HG02610 (cell line): ENCODE measurements at regions not wholly inside any gene's neighbourhood (a gene's known extent, or its start where the extent isn't known, plus 50 kb on each side); places are given as distances from the start of the nearest gene placed in this dataset.

Experiments used
- ATAC-seq: cut with Tn5 transposase; IDR thresholded peaks from one replicate; pipeline ENCODE4 v1.9.1; 2021; ENCODE audit warnings: mild to moderate bottlenecking, moderate library complexity; ENCODE audit not compliant: unreplicated experiment

DNA sequence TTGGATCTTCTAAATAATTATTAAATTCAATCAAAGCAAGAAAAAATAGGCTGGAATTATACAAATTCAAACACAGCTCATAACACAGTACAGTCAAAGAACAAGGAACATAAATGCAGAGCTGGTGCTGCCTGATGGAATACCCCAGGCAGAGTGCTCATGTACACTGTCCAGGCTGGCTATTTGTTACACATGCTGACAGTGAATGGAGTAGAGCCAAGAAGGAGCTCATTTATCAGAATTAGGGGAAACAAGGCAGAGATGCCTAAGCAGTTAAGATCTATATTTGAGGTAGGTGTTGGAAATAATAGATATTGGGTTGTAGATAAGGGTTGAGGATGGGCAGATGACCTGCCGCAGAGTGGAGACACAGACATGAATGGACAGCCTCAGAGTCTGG is 788.2 kb upstream of the ARPP21 start:
- ATAC-seq: no peak

DNA sequence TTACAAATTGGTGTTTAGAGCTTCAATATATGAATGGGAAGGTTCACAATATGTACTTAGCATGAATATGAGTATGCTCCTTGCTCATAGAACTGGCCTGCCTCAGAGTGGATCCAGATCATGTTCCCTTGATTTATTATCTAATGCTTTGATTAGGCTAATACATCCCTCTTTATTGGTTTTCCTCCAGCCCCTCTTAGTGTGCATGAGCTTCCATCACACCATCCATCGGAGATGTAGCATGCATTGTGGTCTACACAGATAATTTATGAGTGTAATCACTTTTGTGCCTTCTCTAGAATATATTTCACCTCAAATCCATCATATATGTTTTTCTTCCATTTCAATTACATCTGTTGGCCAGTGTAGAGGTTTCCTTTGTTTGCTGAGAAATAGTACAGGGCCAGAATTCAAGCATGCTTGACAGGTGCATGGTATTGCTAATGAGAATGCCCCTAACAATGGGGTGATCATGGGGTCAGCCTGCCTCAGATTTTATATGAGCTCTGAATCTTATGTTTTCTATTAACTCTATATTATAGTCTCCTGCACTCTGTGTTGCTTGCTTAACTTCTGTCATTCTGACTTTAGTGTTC is 786.4 kb upstream of the ARPP21 start:
- ATAC-seq: no peak

DNA sequence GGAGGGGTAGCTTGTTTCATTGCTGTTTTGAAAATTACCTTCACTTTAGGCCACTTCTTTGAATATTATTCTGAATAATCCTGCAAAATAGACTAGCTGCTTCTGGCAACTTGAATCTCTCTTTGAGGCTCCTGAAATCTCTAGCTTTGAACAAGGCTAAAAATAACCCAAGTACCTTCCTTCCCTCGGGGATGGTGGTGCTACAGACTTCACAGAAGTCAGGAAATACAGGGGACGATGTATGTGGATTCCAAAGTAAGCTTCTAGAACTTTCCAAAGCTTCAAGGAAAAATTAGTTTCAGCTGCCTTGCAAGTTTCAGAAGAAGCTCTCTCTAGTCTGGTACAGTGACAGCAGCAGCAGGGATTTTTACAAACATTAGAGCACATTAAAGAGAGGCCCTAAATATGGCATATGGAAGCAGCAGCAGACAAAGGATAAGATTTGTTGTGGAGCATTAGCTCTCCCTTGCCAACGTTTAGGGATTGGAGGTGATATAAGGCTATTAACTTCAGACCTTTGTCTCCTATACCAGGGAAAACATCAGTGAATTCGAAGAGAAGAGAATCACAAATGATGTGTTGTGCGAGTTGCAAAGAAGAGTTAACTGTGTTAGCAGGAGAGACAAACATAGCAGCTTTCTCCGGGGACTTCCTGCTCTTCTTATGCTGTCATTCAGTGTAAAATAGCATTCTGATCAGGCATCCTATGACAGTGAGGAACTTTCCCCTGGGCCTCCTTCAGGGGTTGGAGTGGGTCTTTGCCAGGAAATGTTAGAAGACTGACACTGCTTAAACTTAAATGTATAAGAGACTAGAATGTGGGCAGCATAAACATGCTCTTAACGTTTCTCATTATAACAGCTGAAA is 783.0 kb upstream of the ARPP21 start:
- peak; percentile 54 for ATAC-seq

DNA sequence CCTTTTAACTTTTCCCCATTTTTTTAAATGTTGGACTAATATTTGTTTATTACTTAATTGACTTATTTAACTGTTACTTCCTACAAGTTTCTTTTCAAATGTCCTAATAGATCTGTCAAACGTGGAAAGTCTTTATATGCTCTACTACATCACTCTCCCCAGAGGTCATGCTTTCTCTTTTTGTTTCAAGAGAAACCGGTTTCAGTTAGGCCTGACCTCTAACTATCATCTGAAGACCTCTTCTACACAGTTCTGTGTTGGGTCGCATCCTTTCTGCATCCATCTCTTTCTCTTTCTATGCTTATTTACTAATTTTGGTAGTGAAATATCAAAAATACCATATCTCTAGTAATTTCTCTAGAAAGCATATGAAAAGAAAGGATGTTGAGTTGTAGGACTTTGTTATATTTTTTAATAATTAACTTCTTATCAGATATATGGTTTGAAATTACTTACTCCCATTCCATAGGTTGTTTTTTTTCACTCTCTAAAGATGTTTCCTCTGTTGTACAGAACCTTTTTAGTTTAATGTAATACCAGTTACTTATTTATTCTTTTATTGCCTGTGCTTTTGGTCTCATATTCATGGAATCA is 781.2 kb upstream of the ARPP21 start:
- no peak for ATAC-seq

DNA sequence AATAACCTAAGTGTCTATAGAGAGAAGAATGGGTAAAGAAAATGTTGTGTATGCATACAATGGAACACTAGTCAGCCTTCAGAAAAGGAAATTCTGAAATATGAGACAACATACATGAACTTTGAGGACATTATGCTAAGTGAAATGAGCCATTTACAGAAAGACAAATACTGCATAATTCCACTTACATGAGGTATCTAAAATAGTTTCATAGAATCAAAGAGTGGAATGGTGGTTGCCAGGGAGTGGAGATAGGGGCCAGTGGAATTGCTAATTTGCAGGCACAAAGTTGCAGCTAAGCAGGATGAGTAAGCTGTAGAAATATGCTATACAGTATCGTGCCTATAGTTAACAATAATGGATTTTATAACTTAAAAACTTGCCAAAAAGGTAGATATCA is 779.6 kb upstream of the ARPP21 start:
- ATAC-seq: no peak

DNA sequence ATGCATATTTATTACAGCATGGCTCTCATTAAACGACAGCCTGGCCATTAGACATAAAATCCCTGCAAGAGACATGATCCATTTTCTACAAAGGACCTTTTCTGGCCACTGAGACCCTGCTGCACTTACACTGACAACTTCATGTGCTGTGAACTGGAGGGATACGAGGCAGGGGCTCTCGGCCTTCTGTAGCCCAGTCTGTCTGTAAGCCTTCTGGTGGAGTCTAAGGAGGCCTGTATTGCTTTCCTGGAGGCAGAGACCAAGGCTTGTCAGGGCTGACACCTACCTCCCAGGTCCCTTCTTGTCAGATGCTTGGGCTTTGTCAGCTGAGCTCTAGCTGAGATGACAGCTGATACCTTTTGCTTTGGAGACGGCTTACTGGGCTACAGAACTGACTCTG is 776.9 kb upstream of the ARPP21 start:
- ATAC-seq: no peak

DNA sequence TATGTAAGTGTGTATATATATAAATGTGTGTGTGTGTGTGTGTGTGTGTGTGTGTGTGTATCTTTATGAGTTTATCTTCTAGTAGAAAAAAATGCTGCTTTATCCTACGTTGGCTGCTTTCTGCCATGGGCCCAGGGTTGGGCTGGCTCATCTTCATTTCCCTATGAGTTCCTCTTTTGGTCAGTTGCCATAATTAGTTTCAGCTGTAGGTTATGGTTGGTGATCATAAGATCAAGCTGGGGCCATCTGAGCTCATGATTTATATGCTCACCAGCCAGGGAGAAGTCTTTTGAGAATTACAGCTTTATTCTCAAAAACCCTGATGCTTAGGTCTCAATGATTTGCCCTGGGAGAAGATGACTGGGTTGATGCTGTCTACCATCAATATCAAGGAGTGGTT is 775.8 kb upstream of the ARPP21 start:
- ATAC-seq: no peak

DNA sequence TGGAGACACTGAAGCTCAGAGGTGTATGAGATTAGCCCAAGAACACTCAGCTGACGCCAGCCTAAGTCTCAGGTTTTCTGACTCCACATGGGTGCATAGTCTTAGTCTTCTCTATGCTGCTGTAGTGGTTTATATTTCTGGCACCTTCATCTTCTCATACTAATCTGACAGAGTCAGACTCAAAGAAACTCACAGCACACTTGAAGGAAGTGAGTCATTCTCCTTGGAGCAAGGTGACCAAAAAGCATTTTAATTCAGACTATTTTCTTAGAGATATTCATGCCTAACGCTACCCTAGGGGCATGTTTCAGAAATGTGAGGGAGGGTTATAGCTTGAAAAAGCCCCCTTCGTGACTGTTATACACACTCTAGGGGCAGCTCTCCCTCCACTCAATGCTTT is 775.3 kb upstream of the ARPP21 start:
- no peak for ATAC-seq

DNA sequence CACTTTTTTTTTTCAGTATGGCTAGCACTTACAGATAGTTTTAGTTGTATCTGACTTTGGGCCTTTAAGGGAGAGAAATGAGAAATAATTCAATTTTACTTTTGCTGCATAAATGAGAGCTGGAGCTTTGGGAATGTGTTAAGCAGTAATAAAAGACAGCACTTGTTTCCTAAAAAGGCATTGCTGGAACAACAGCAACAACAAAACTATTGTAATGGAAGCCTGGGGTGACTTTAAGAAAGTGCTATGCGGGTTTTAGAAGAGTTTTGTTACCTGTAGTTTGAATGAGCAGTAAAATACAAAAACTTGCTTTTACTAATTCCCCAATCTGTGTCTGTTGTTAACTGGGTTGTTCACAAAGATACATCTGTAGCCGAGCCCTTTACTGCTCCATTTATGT is 774.0 kb upstream of the ARPP21 start:
- no peak for ATAC-seq

DNA sequence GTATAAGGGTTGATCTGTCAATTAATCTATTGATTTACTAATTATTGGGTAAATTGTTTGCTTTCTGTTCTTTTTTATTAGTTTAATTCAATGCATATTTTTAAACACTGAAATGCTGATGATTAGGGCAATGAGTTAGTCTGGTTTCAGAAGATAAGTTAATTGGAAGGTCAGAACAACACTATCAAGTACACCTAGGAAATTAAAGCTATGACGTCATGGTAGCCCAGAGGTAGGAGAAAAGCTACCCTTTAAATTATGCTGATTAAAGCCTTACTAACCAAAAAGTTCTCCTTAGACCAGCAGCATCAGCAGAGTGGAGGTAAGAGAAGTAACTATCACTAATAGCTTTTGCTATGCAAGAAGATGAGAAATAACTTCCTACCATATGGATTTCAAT is 770.4 kb upstream of the ARPP21 start:
- ATAC-seq: no peak

DNA sequence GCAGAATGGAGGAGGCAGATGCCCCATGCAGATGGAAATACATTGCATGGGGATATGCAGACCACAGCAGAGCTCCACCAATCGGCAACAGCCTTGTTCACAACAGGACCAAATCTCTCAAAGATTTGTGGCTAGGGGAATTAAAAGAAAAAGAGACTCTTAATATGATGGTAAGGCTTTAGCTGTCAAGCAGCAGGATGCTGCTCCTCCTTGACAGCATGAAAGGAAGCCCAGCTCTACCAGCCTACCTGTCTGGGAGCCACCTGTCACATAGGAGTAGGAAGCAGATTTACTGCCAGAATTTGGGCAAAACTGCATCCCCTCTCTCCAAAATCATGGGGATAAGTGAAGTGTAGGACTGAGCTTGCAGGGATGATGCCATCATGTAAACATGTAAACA is 769.6 kb upstream of the ARPP21 start:
- no peak for ATAC-seq

DNA sequence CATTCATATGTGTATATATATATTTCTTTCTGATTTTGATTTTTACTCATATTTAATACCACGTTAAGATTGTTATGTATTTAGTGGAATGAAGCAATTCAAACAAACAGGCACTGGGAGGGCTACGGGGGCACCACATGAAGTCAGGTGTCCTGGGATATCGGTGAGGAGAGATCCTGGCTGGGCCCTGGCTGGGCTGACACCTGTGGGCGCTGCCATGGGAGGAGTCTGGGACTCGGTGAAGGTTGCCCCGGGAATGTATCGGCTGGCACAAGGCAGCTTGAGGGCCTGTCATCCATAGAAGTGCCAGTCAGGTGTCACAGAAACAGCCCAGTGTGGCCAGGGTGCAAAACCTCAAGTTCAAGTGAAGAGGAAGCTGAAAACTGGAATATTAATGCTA is 766.9 kb upstream of the ARPP21 start:
- no peak for ATAC-seq

DNA sequence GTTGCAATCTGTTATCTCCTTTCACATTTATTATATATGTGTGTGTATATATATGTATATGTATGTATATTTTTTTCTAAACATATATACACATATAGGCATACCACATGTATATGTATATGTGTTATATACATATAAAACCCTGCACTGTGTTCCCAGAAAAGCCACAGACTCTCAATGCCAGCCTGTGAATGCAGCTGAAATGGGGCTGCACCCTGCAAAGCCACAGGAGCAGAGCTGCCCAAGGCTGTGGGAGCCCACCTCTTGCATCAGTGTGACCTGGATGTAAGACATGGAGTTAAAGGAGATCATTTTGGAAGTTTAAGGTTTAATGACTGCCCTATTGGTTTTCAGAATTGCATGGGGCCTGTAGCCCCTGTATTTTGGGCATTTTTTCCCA is 762.3 kb upstream of the ARPP21 start:
- ATAC-seq: no peak

DNA sequence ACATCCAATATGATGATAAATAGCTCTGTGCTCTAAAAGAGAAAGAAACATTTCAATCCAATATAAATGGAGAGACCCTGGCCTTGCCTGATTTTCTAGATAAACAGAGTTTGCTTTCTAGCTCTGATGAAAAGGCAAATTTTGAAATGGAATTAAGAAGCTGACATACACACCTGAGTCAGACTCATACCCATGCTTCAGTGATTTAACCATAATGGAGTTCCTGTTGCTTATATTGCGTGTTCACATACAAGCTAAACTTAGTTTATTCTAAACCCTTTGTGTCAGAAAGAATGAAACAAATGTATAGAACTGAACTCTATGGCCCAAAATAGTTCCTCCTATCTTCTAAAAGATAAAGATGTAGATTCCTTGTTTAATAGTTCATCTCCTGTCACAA is 760.8 kb upstream of the ARPP21 start:
- ATAC-seq: no peak

DNA sequence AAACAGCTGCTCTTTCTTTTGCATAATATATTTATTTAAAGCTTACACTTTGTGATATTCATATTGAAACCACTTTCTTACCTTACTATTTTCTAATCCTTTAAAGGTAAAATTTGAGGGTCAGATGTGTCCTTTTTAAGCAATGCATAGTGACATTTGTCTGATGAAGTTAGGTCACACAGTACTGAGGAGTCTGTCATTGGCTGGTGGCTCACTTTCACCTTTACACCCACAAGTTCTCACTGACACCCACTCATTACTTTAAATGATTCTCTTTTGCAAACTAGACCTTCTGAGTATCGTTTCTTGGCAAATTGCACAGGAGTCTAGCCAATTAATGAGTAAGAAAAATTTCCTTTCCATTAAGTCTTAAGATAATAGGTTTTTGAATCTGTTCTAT is 758.3 kb upstream of the ARPP21 start:
- peak; percentile 52 for ATAC-seq

DNA sequence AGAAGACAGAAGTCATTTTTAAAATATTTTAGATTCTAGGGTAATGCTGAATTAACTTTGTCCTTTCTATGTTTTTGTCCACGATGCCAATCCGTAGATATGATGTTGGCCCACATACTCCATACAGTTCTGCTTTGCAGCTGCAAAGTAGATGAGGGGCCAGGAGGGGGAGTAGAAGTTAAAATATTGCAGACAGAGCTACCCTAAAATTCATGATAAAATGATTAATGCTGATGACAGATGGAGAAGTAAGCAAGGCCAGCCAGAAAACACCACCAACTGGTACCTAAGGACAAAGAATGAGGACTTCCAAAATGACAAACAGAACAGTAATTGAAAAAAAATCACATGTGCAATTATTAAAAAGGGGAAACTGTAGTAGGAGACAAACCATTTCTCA is 756.6 kb upstream of the ARPP21 start:
- ATAC-seq: no peak

DNA sequence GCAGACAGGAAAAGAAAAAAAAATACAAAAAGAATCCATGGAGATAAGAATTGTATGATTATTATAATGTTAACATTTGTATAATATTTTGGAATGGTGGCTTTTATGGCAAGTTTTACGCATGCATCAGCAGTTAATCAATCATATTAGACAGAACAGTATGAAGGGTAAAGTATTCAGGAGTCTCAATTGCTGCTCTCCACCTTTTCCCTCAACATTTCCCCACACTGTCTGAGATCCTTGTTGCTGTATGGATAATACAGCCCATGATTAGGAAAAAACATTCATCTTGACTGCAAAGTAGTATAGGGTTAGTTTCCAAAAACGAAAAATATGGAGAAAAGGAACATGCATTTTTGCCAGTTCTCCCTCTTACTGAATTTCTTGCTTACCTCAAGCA is 755.3 kb upstream of the ARPP21 start:
- no peak for ATAC-seq

DNA sequence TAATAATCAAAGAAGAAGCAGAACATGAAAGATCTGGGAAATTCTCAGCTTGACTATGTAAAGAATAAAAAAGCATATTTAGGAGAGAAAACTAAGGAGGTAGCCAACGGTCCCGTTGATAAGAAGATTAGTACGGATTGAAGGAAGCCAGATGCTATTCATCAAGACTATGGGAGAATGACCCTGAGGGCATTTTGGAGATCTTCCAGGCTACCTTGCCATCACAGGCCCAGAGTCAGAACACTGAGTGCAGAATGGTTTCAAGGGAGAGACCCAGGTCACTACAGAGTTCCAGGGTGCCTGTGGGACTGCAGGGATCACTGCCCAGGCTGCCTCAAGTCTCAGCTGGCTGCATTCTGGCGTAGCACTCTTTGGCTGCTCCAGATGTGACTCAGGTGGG is 752.9 kb upstream of the ARPP21 start:
- ATAC-seq: no peak

DNA sequence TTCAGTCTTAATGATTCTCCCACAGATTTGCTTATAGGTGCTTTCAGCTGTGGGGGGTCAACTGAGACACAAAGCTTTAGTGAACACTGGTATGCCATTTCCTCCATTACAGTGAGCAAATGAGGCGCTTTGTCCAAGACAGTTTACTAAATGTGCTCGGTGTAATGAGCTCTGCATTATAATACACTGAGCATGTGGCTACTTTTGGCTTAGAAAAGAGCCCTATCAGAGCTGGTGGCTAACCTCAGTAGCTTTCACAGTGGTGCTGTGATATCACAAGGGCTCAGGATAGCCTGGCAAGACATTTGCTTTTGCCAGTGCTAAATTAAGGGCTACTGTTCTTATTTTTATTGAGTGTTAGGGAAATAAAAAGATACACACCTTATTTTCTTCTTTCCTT is 749.7 kb upstream of the ARPP21 start:
- ATAC-seq: no peak

DNA sequence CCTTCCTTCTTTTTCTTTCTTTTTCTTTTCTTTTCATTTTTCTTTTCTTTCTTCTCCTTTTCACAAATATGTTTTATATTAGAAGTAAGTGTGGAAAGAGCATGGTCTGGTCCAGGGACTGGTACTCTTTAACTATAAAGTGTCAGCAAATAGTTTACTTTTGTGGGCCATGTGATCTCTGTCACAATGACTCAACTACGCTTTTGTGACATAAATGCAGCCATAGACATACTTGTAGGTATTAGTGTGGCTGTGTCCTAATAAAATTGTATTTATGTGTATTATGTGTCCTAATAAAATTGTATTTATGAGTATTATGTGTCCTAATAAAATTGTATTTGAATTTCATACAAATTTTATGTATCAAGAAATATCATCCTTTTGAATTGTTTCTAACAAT is 749.1 kb upstream of the ARPP21 start:
- ATAC-seq: no peak

DNA sequence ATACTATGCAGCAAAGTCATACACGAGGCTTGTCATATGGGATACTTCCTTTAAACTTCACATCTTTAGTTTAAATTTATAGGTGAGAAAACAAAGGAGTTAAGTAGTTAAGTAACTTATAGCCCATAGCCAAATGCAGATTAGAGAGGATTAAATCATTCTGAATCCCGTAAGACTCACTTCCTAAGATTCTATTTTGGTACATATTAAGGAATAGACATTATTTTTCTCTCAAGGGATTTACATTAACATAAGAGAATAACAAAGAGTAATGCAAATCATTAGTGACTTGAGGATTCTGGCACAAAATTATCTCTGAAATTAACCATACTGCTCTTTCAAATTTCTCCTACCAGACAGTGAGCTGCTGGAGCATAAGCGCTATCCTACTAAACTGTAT is 747.4 kb upstream of the ARPP21 start:
- no peak for ATAC-seq

DNA sequence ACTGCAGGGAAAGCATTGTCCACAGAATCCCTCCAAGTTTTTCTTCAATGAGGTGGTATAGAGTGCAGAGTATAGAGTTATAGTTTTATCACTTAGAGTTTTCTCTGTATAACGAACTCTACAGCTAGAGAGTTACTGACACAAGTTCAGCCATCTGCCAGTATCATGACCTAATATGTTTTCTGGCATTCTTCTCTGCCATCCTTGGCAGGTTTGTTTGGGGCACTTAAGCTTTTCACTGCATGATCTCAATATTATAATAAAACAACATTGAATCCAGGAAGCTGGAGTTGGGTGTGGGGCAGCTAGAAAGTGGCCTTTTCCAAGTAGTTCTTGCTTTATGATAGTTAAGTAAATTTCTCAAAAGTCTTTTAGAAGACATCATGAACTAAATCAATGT is 743.5 kb upstream of the ARPP21 start:
- no peak for ATAC-seq
